ENCODE measurements at regions not wholly inside any gene's neighbourhood (a gene's known extent, or its start where the extent isn't known, plus 50 kb on each side); places are given as distances from the start of the nearest gene placed in this dataset.

- no peaks in the 10 kb centered on the region for H3K9me3 ChIP-seq
- TF ChIP-seq REST (IDR thresholded peaks at IDR 0.05; ENCODE audit: low read depth, low read length) (no peak), NFIC (IDR thresholded peaks at IDR 0.05; ENCODE audit: borderline replicate concordance) (no peak), FOXJ3 (CRISPR knock-in tag; IDR thresholded peaks at IDR 0.05) (no peak), ZBTB33 (IDR thresholded peaks at IDR 0.05; ENCODE audit: borderline replicate concordance, low read depth) (no peak), YY1 (IDR thresholded peaks at IDR 0.05; ENCODE audit: low read depth) (no peak), POLR2AphosphoS5 (IDR thresholded peaks at IDR 0.05; ENCODE audit: low read depth, low read length) (no peak), MXI1 (IDR thresholded peaks at IDR 0.05; ENCODE audit: low read depth, low read length) (no peak), ELF1 (IDR thresholded peaks at IDR 0.05) (no peak), JUND (IDR thresholded peaks at IDR 0.05) (no peak), PBX3 (IDR thresholded peaks at IDR 0.05) (no peak), IRF3 (IDR thresholded peaks at IDR 0.05; ENCODE audit: low read depth, low read length) (no peak), SIN3A (IDR thresholded peaks at IDR 0.05; ENCODE audit: borderline replicate concordance, low read depth, low read length) (no peak), USF2 (IDR thresholded peaks at IDR 0.05; ENCODE audit: borderline replicate concordance, low read depth, low read length) (no peak), GABPA (IDR thresholded peaks at IDR 0.05; ENCODE audit: low read depth) (no peak), GATA2 (CRISPR knock-in tag; IDR thresholded peaks at IDR 0.05) (no peak), RXRA (IDR thresholded peaks at IDR 0.05; ENCODE audit: borderline replicate concordance, low read depth) (no peak), USF1 (IDR thresholded peaks at IDR 0.05; ENCODE audit: borderline replicate concordance, low read depth) (no peak)
- CTCF ChIA-PET: no interaction called here
- no peaks in the 10 kb centered on the region for H3K79me2 ChIP-seq (ENCODE audit: insufficient read depth)
- H3K4me2 ChIP-seq: no peak overlapping the region
- H3K4me3 ChIP-seq (ENCODE audit: low read depth in 2 of 2, low read length in 1 of 2): no peak overlapping the region
- 58% methylated on average over 2 of the region's 2 CpGs for WGBS (ENCODE audit: low lambda C conversion rate)
- H3K27ac ChIP-seq (ENCODE audit: low read depth in 2 of 2, low read length in 1 of 2): no peak overlapping the region
- H3K9ac ChIP-seq: no peak overlapping the region
- H3K36me3 ChIP-seq (replicated peaks in 1 of 2; ENCODE audit: control insufficient read depth in 1 of 2, insufficient read depth in 2 of 2, low read length in 1 of 2): no peaks in the 10 kb centered on the region
- H3F3A ChIP-seq (replicated peaks; ENCODE audit: insufficient read depth): no peaks in the 10 kb centered on the region
- no peaks in the 10 kb centered on the region for H3K9me2 ChIP-seq
- no peaks in the 10 kb centered on the region for H4K20me1 ChIP-seq (ENCODE audit: insufficient read depth)
- H3K27me3 ChIP-seq (ENCODE audit: insufficient read depth): no peaks in the 10 kb centered on the region
- no peak for DNase-seq
- H2AFZ ChIP-seq (ENCODE audit: low read depth): no peak overlapping the region
- POLR2A ChIA-PET: no interaction called here
- H3K4me1 ChIP-seq (ENCODE audit: control insufficient read depth in 1 of 2, insufficient read depth in 2 of 2, low read depth in 1 of 2, low read length in 1 of 2): no peaks in the 10 kb centered on the region; a peak in 1 of 4 replicates
Observed at GRCh38 chr2:217396586-217396985, 536.7 kb upstream of the TNP1 start.
